GM12891 (cell line): ENCODE measurements at regions not wholly inside any gene's neighbourhood (a gene's known extent, or its start where the extent isn't known, plus 50 kb on each side); places are given as distances from the start of the nearest gene placed in this dataset.

Experiments
- POLR2A ChIP-seq: IDR thresholded peaks from 2 replicates; pipeline ENCODE4 v1.6.1; 2011; ENCODE audit warnings: low read depth, low read length, control low read depth
- POLR2AphosphoS5 ChIP-seq: IDR thresholded peaks from 2 replicates; pipeline ENCODE4 v1.6.1; 2011; ENCODE audit warnings: low read depth, low read length, control low read depth
- POU2F2 ChIP-seq: IDR thresholded peaks from 2 replicates; pipeline ENCODE4 v1.6.1; 2011; ENCODE audit warnings: low read depth, mild to moderate bottlenecking, control low read depth, low read length, moderate library complexity
- SPI1 ChIP-seq: IDR thresholded peaks from 2 replicates; pipeline ENCODE4 v1.6.1; 2011; ENCODE audit warnings: low read depth, low read length, control low read depth
- TAF1 ChIP-seq: IDR thresholded peaks from 2 replicates; pipeline ENCODE4 v1.6.1; 2011; ENCODE audit warnings: low read depth, low read length, control low read depth

DNA sequence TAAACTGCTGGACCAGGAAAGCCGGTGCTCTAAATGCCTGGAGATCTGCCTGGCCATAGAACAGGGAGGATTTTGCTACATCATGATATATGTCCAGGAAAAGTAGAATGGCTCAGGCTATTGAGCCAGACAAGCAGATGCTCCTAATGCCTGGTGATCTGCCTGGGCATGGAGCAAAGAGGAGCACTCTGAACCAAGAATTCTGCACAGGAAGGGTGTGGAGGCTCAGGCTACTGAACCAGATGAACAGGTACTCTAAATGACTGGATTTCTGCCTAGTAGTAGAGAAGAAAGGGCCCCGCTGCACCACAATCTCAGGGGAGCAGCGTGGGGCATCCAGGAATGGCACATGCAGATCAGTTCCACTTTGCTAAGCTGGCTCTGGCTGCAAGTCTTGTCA, 607.9 kb downstream of the ANKRD50 start:
- TF ChIP-seq SPI1 (no peak), POLR2A (no peak), POU2F2 (no peak), POLR2AphosphoS5 (no peak), TAF1 (no peak)
